Activated CD4-positive, alpha-beta T cell treated with anti-CD3 and anti-CD28 coated beads, Interleukin-2, amount 10 ng/mL, durations not matched to agents 7 days and 5 days (primary cell): ENCODE measurements at regions not wholly inside any gene's neighbourhood (a gene's known extent, or its start where the extent isn't known, plus 50 kb on each side); places are given as distances from the start of the nearest gene placed in this dataset.

Experiments used
- CTCF ChIA-PET: fragments of 350-600 bp; sonication (Branson Sonifier 250); formaldehyde crosslinking; loops from one replicate; lab custom pipeline; 2021; ENCODE audit warnings: antibody characterized with exemption; lab: Charles Lee
- POLR2A ChIA-PET: fragments of 350-600 bp; sonication (Branson Sonifier 250); formaldehyde crosslinking; loops from one replicate; lab custom pipeline; 2021; ENCODE audit warnings: antibody characterized with exemption; lab: Charles Lee
- DNase-seq: peaks from one replicate; pipeline ENCODE4 v3.0.0-alpha.2; 2020
- H3K27ac Mint-ChIP-seq: one replicate; pipeline ENCODE4 v1.8.0; 2021; ENCODE audit warnings: mild to moderate bottlenecking, moderate library complexity, mixed read lengths
- H3K27me3 Mint-ChIP-seq: one replicate; pipeline ENCODE4 v1.8.0; 2021; ENCODE audit warnings: mixed read lengths
- H3K36me3 Mint-ChIP-seq: one replicate; pipeline ENCODE4 v1.8.0; 2021; ENCODE audit warnings: low read depth, mixed read lengths
- H3K4me1 Mint-ChIP-seq: one replicate; pipeline ENCODE4 v1.8.0; 2021; ENCODE audit warnings: mixed read lengths
- H3K4me3 Mint-ChIP-seq: one replicate; pipeline ENCODE4 v1.8.0; 2021; ENCODE audit warnings: mild to moderate bottlenecking, moderate library complexity, mixed read lengths
- H3K9me3 Mint-ChIP-seq: one replicate; pipeline ENCODE4 v1.8.0; 2021; ENCODE audit warnings: mixed read lengths

GRCh38 chr15:93708724-93709445, 522.5 kb upstream of the MCTP2 start:
- Mint-ChIP-seq H3K27me3 (no peaks in the 10 kb centered on the region), H3K9me3 (no peaks in the 10 kb centered on the region), H3K4me3 (no peak overlapping the region), H3K27ac (no peak overlapping the region), H3K4me1 (no peaks in the 10 kb centered on the region), H3K36me3 (no peaks in the 10 kb centered on the region)
- ChIA-PET CTCF (no interaction called here), POLR2A (no interaction called here)
- no peak for DNase-seq

- H3K9me3 Mint-ChIP-seq, result no peaks in the 10 kb centered on the region
- DNase-seq, result no peak
- H3K36me3 Mint-ChIP-seq, result no peaks in the 10 kb centered on the region
- POLR2A ChIA-PET, result no interaction called here
- no peaks in the 10 kb centered on the region for H3K4me1 Mint-ChIP-seq
- H3K4me3 Mint-ChIP-seq, result no peak overlapping the region
- no peaks in the 10 kb centered on the region for H3K27me3 Mint-ChIP-seq
- CTCF ChIA-PET, result no interaction called here
- no peak overlapping the region for H3K27ac Mint-ChIP-seq
Measured at GRCh38 chr15:93707751-93708150, 523.6 kb upstream of the MCTP2 start.

DNA sequence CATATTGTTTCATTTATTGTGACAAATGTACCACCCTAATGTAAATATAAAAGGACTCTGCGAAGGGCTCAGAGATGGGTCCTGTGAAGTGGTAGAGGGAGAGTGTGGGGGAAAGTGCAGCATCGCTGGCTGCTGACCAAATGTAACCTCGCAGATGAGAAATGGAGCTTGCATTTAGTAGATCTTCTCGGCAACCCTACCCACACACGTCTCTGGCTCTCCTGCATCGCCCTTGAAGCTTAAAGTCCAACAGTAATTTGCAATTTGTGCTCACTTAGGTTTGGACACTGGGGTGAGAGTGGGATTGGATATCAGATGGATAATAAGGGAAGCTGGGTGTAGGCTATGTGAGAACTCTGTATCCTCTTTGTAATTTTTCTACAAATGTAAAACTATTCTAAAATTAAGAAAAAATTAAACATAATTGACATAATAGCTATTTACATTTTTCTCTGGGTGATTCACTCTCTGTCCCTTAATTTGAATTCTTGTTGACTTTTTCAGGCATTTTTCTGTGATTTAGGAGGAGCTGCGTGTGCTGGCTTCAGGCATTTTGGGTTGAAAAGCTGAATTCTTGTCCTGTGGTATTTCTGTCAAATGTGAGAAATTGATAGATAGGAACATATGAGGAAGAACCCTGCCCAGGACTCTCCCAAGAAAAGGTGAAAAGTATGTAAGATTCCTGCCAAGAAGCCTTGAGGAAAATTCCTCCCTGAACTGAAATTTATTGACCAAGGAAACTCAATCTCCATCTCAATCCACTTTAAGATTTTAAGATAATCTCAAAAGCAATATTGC, 524.7 kb upstream of the MCTP2 start:
- DNase-seq, result no peak
- Mint-ChIP-seq H3K4me1 (no peaks in the 10 kb centered on the region), H3K27ac (no peak overlapping the region), H3K36me3 (no peaks in the 10 kb centered on the region), H3K9me3 (no peaks in the 10 kb centered on the region), H3K4me3 (no peak overlapping the region), H3K27me3 (no peaks in the 10 kb centered on the region)
- CTCF ChIA-PET, result no interaction called here
- POLR2A ChIA-PET, result no interaction called here

DNA sequence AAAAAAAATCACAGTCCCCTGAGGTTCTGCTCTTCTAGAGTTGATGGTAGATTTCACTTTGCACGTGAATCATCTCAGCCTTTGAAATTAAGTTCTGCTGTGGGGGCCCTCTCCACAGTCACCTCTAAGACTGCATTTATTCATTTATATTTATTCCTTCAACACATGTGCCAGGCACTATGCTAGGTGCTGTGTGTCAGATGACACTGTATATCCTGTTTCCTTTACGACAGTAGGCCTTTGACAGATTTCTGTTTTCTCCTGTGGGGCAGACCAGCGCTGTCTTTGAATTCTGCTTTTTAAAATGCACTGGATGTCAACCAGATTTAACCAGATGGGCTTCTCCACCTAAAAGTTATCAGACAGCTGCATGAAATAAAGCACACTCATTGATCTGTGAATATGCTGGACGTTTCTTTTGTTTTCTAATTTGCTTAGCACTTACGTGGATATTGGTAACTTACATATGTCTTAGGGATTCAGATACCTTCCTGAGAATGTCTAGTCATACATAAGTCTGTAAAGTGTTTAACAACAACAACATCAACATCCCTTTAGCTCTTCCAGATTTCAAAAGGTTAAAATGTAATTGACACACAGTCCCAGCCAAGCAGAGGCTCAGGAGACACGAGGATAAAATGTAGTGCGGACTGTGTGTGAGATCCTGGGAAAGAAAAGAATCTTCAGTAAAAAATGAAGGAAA, 525.5 kb upstream of the MCTP2 start:
- Mint-ChIP-seq H3K36me3 (no peaks in the 10 kb centered on the region), H3K27me3 (no peaks in the 10 kb centered on the region), H3K9me3 (no peaks in the 10 kb centered on the region), H3K4me3 (no peak overlapping the region), H3K4me1 (no peaks in the 10 kb centered on the region), H3K27ac (no peak overlapping the region)
- ChIA-PET CTCF (no interaction called here), POLR2A (no interaction called here)
- no peak for DNase-seq

GRCh38 chr15:93703092-93703739, 528.1 kb upstream of the MCTP2 start:
- ChIA-PET POLR2A (no interaction called here), CTCF (no interaction called here)
- Mint-ChIP-seq H3K4me3 (no peak overlapping the region), H3K4me1 (no peaks in the 10 kb centered on the region), H3K36me3 (no peaks in the 10 kb centered on the region), H3K9me3 (no peaks in the 10 kb centered on the region), H3K27ac (no peak overlapping the region), H3K27me3 (no peaks in the 10 kb centered on the region)
- DNase-seq, result no peak

DNA sequence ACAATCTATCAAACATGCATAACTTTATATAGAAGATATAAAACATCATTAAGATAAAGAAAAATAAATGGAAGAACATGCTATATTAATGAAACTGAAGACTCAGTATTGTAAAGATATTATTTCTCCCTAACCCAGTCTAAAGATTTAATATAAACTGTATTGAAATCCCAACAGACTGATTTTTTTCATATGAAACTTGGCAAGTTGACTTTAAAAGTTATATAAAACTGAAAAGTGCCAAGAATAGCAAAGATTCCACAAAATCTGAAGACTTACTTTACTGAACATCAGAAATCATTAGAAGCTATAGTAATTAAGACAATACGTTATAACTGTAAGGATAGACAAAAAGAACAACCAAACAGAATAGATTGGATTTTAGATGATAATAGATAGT, 531.3 kb upstream of the MCTP2 start:
- ChIA-PET CTCF (no interaction called here), POLR2A (no interaction called here)
- Mint-ChIP-seq H3K9me3 (no peaks in the 10 kb centered on the region), H3K36me3 (no peaks in the 10 kb centered on the region), H3K27me3 (no peaks in the 10 kb centered on the region), H3K4me3 (no peak overlapping the region), H3K27ac (no peak overlapping the region), H3K4me1 (no peaks in the 10 kb centered on the region)
- DNase-seq, result no peak

DNA sequence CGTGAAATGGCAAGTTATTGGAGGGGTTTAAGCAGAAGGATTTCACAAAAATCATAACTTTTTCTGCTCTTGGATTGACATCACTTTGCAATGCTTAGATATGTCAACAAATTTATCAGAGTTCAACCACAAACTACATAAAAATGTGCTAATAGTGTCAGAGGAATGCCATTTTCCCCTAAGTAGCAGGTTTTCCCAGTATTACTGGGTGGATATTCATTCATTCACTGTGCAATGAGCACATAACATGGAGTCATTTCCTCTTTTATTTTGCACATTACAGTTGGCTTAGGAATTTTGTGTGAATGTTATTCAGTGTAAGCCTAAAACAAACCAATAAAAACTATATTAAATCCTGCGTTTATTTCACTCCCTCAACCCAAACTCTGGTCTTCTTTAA, 537.3 kb upstream of the MCTP2 start:
- no peak overlapping the region for H3K27ac Mint-ChIP-seq
- no peaks in the 10 kb centered on the region for H3K4me1 Mint-ChIP-seq
- no peak for DNase-seq
- ChIA-PET POLR2A (no interaction called here), CTCF (no interaction called here)
- no peaks in the 10 kb centered on the region for H3K36me3 Mint-ChIP-seq
- H3K4me3 Mint-ChIP-seq, result no peak overlapping the region
- no peaks in the 10 kb centered on the region for H3K27me3 Mint-ChIP-seq
- H3K9me3 Mint-ChIP-seq, result no peaks in the 10 kb centered on the region

DNA sequence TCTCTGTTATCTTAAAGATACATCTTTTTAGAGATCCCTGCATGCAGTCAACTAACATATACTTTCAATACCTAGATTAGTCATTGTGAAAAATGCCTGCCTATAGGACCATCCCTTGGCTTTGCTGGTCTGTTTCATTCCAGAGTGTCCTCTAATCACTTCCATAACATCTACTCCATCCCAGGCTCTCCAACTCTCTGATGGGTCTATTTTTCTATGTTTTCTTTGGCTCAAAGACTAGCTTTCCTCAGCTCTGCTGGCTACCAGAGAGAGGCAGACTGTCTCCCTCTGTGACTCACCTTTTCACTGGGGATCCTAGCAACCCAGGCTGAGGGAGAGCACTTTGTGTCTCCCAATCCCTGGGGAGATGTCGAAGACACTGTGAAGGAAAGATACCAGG, 547.7 kb upstream of the MCTP2 start:
- peaks cover 6% of the 10 kb centered on the region for H3K9me3 Mint-ChIP-seq
- H3K27me3 Mint-ChIP-seq, result no peaks in the 10 kb centered on the region
- no peaks in the 10 kb centered on the region for H3K4me1 Mint-ChIP-seq
- H3K4me3 Mint-ChIP-seq, result no peak overlapping the region
- H3K27ac Mint-ChIP-seq, result no peak overlapping the region
- ChIA-PET CTCF (interaction anchor here (0.6 kb wide), 1 partner anchor 1157 kb away, joined by 3 read pairs; no protein-coding TSS in a partner anchor), POLR2A (no interaction called here)
- H3K36me3 Mint-ChIP-seq, result no peaks in the 10 kb centered on the region
- DNase-seq, result no peak

DNA sequence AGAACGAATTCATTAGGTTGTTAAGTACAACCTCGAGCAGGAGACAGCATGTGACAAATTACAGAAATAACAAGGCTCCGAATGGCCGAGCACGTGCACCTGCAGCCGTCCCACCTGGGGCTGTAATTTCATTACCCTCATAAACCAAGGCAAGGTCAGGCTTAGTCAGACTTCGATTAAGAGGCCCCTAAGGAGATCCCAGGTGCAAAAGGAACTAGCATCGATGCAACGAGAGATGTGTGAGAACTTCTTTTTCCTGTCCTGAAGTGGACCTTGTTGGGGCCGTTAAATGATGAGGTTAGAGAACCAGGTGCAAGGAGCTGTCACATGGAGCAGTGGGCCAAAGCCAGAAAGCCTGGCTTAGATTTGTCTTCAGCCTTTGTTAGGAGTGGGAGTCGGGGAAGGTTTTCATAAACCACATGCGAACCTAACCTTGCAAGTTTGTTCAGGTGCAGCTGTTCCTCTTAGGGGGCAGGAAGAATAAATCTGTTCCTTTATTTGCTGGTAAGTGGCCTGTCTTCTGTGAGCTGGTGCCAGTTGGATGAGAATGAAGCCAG, 559.9 kb upstream of the MCTP2 start:
- Mint-ChIP-seq H3K9me3 (no peaks in the 10 kb centered on the region), H3K4me3 (no peak overlapping the region), H3K36me3 (no peaks in the 10 kb centered on the region), H3K27me3 (peaks cover 2% of the 10 kb centered on the region), H3K4me1 (no peaks in the 10 kb centered on the region), H3K27ac (no peak overlapping the region)
- CTCF ChIA-PET, result no interaction called here
- POLR2A ChIA-PET, result no interaction called here
- no peak for DNase-seq

- Mint-ChIP-seq H3K27me3 (peaks cover 2% of the 10 kb centered on the region), H3K9me3 (no peaks in the 10 kb centered on the region), H3K36me3 (no peaks in the 10 kb centered on the region), H3K4me1 (no peaks in the 10 kb centered on the region), H3K27ac (no peak overlapping the region), H3K4me3 (no peak overlapping the region)
- no peak for DNase-seq
- ChIA-PET POLR2A (no interaction called here), CTCF (interaction anchor here (0.6 kb wide), 1 partner anchor 1634 kb away, joined by 3 read pairs; no protein-coding TSS in a partner anchor)
Measured at GRCh38 chr15:93670931-93671330, 560.4 kb upstream of the MCTP2 start.

DNA sequence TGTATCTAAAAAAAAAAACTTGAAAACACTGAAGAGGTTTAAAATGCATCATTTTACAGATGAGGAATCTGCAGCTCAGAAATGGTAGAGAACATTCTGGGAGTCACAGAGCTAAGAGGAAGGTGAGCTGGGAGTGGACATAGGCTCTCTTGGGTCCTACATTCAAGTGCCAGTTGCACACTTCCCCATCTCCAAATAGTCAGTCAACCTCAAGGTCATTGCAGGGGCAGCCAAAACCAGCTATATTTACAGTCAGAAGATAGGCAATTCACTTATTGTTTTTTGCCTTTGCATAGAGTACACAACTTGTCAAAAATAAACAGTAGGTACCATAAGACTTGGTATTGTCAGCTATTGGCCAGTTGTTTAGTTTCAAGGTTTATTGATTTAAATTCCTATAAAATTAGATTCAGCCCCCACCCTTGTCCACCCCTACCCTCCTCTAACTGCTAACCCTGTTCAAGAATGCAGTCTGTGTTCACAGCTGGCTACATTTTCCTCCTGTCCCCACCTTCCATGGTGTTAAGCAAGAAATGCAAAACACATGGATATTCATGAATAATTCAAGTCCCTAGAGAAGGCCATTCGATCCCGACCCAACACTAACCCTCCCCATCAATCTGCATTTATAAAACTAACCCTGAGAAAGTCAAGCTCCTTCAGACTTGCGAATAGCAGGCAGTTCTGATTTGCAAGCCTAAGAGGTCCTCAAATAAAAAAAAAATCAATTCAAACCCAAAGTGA, 567.0 kb upstream of the MCTP2 start:
- Mint-ChIP-seq H3K4me1 (no peaks in the 10 kb centered on the region), H3K27ac (no peak overlapping the region), H3K9me3 (no peaks in the 10 kb centered on the region), H3K4me3 (no peak overlapping the region), H3K36me3 (no peaks in the 10 kb centered on the region), H3K27me3 (no peaks in the 10 kb centered on the region)
- DNase-seq, result no peak
- ChIA-PET POLR2A (no interaction called here), CTCF (interaction anchor here (0.6 kb wide), 1 partner anchor 85 kb away, joined by 3 read pairs; no protein-coding TSS in a partner anchor)
